Loucy (cell line): ENCODE measurements at regions not wholly inside any gene's neighbourhood (a gene's known extent, or its start where the extent isn't known, plus 50 kb on each side); places are given as distances from the start of the nearest gene placed in this dataset.

Source experiments
- H2AFZ ChIP-seq: fragments of 200-600 bp; sonication (generic); 2 replicates; pipeline ENCODE4 v1.6.0; 2016; ENCODE audit warnings: antibody characterized with exemption, mild to moderate bottlenecking, low read length, moderate library complexity
- H3F3A ChIP-seq: fragments of 200-600 bp; 2 replicates; pipeline ENCODE4 v1.6.0; 2016; ENCODE audit warnings: antibody characterized with exemption, low read depth, mild to moderate bottlenecking
- H3K27me3 ChIP-seq: fragments of 200-600 bp; sonication (generic); 2 replicates; pipeline ENCODE4 v1.6.1; 2014; ENCODE audit warnings: low read length, mild to moderate bottlenecking; ENCODE audit not compliant: insufficient read depth, poor library complexity, severe bottlenecking
- H3K36me3 ChIP-seq: fragments of 200-600 bp; sonication (generic); 2 replicates; pipeline ENCODE4 v1.6.1; 2016; ENCODE audit warnings: low read length; ENCODE audit not compliant: insufficient read depth
- H3K4me1 ChIP-seq: fragments of 200-600 bp; sonication (generic); 2 replicates; pipeline ENCODE4 v1.5.1; 2014; ENCODE audit warnings: low read length, mild to moderate bottlenecking; ENCODE audit not compliant: insufficient read depth, poor library complexity, severe bottlenecking
- H3K4me2 ChIP-seq: fragments of 200-600 bp; sonication (generic); 2 replicates; pipeline ENCODE4 v1.6.0; 2014; ENCODE audit warnings: antibody characterized with exemption, low read length, low read depth, mild to moderate bottlenecking; ENCODE audit not compliant: poor library complexity, severe bottlenecking
- H3K4me3 ChIP-seq: fragments of 200-600 bp; sonication (generic); 2 replicates; pipeline ENCODE4 v1.5.1; 2014; ENCODE audit warnings: low read length, mild to moderate bottlenecking, mixed read lengths; ENCODE audit not compliant: poor library complexity, severe bottlenecking
- H3K79me2 ChIP-seq: fragments of 200-600 bp; sonication (generic); 2 replicates; pipeline ENCODE4 v1.6.1; 2014; ENCODE audit warnings: low read length; ENCODE audit not compliant: insufficient read depth
- H3K9ac ChIP-seq: fragments of 200-600 bp; sonication (generic); 2 replicates; pipeline ENCODE4 v1.6.0; 2014; ENCODE audit warnings: mild to moderate bottlenecking, low read depth, low read length, moderate library complexity; ENCODE audit not compliant: poor library complexity, severe bottlenecking
- H3K9me2 ChIP-seq: fragments of 200-600 bp; sonication (generic); replicated peaks from 2 replicates; pipeline ENCODE4 v1.6.1; 2016; ENCODE audit warnings: low read depth, low read length, mixed read lengths
- H3K9me3 ChIP-seq: fragments of 200-600 bp; sonication (generic); 2 replicates; pipeline ENCODE4 v1.6.1; 2014; ENCODE audit warnings: mild to moderate bottlenecking, antibody characterized with exemption, low read length, low read depth; ENCODE audit not compliant: insufficient read depth
- H4K20me1 ChIP-seq: fragments of 200-600 bp; sonication (generic); 2 replicates; pipeline ENCODE4 v1.6.0; 2014; ENCODE audit warnings: antibody characterized with exemption, low read length, mild to moderate bottlenecking; ENCODE audit not compliant: insufficient read depth, poor library complexity, severe bottlenecking
- EZH2phosphoT487 ChIP-seq: fragments of 200-600 bp; IDR thresholded peaks from 2 replicates; pipeline ENCODE4 v1.6.1; 2018; ENCODE audit warnings: antibody characterized with exemption, mild to moderate bottlenecking, moderate library complexity, borderline replicate concordance
- TF ChIP-seq, protein P1 (sequence below): fragments of 200-600 bp; sonication (generic); conservative IDR thresholded peaks from 2 replicates; pipeline ENCODE4 v1.5.1; 2014; ENCODE audit warnings: mild to moderate bottlenecking, antibody characterized with exemption, low read length

DNA sequence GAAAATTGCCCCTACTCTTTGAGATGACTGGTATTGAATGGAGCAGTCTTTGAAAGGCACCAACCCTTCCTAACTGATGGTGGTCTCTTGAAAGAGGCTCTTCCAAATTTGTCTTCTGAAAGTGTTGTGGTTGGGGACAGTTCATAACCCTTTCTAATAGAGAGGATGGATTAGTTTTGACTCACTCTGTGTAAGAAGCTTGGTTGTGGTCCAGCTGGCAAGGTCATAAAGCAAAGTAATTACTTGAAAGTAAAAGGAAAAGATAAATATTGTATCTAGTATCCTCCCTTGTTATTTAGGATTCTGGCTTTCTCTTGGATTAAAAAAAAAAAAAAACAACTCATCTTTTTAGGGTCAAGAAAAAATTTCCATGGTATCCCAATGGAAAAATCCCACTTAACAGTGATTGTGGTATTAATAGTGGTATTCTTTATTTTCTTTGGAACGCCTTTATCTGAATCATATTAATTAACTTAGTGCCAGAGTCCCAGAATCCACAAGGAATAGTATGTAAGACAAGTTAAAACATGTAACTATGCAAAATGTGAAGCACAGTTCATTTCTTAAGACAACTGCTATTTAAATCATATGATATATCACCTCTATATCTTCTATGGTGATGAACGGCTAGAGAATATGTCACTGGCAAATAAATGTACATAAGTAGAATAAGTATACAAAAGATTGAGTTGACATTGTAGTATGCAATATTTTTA lies 469.3 kb upstream of the CDIN1 start:
- Histone ChIP-seq H3K79me2 (no peaks in the 10 kb centered on the region), H3K4me2 (no peak overlapping the region), H3K4me1 (no peaks in the 10 kb centered on the region), H3K9me3 (no peaks in the 10 kb centered on the region), H3K9me2 (no peaks in the 10 kb centered on the region), H3K9ac (no peak overlapping the region), H3F3A (no peaks in the 10 kb centered on the region), H3K27me3 (no peaks in the 10 kb centered on the region), H3K4me3 (no peak overlapping the region), H4K20me1 (no peaks in the 10 kb centered on the region), H3K36me3 (no peaks in the 10 kb centered on the region), H2AFZ (no peak overlapping the region)
- TF ChIP-seq, protein P1, sequence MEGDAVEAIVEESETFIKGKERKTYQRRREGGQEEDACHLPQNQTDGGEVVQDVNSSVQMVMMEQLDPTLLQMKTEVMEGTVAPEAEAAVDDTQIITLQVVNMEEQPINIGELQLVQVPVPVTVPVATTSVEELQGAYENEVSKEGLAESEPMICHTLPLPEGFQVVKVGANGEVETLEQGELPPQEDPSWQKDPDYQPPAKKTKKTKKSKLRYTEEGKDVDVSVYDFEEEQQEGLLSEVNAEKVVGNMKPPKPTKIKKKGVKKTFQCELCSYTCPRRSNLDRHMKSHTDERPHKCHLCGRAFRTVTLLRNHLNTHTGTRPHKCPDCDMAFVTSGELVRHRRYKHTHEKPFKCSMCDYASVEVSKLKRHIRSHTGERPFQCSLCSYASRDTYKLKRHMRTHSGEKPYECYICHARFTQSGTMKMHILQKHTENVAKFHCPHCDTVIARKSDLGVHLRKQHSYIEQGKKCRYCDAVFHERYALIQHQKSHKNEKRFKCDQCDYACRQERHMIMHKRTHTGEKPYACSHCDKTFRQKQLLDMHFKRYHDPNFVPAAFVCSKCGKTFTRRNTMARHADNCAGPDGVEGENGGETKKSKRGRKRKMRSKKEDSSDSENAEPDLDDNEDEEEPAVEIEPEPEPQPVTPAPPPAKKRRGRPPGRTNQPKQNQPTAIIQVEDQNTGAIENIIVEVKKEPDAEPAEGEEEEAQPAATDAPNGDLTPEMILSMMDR, result no peak
- no peak for TF ChIP-seq EZH2phosphoT487

DNA sequence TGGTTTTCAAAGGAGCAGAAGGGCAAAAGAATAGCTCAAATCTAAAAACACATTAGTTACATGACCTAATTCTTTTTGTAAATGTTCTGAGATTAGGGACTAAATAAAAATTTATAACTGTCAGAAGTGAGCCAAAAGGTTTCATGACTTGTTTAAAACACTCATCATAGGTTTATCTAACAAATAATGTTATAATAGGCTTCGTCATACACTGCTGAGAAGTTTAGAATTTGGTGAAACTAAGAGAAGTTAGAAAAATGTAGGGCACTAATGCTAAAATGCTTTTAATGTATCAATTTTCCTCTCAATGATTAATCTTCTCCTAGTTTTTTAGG lies 468.8 kb upstream of the CDIN1 start:
- H3K9ac ChIP-seq, result no peak overlapping the region
- H3K4me1 ChIP-seq, result no peaks in the 10 kb centered on the region
- H3K9me2 ChIP-seq, result no peaks in the 10 kb centered on the region
- no peaks in the 10 kb centered on the region for H3K36me3 ChIP-seq
- no peaks in the 10 kb centered on the region for H3K9me3 ChIP-seq
- H3K4me3 ChIP-seq, result no peak overlapping the region
- H3K79me2 ChIP-seq, result no peaks in the 10 kb centered on the region
- H4K20me1 ChIP-seq, result no peaks in the 10 kb centered on the region
- TF ChIP-seq, protein P1, result no peak
- TF ChIP-seq EZH2phosphoT487, result no peak
- no peaks in the 10 kb centered on the region for H3F3A ChIP-seq
- no peak overlapping the region for H2AFZ ChIP-seq
- H3K4me2 ChIP-seq, result no peak overlapping the region
- H3K27me3 ChIP-seq, result no peaks in the 10 kb centered on the region

DNA sequence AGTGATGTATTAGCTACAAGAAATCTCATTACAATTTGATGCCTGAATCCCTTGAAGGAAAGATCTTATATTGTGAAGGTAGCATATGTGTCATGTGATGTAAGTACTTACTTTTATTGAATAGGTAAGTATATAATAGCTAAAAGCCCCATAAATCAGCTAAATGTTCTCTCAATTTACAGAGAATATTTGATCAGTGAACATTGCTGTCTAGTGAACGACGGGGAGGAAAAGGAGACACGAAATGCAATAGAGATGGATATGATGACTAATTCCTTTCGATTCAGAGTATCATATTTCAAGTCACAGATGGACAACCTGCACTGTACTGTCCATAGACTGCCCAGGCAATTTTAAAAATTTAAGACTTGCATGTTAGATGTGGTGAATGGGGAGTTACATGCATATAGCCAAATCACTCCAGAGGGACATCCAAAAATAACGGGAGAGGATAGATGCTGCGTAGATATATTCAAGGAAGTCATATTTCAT lies 462.1 kb upstream of the CDIN1 start:
- Histone ChIP-seq H2AFZ (no peak overlapping the region), H3K9me2 (no peaks in the 10 kb centered on the region), H3K9ac (no peak overlapping the region), H3K36me3 (no peaks in the 10 kb centered on the region), H3K4me2 (no peak overlapping the region), H3K4me3 (no peak overlapping the region), H3K4me1 (no peaks in the 10 kb centered on the region), H3K9me3 (no peaks in the 10 kb centered on the region), H3K79me2 (no peaks in the 10 kb centered on the region), H4K20me1 (no peaks in the 10 kb centered on the region), H3K27me3 (no peaks in the 10 kb centered on the region), H3F3A (no peaks in the 10 kb centered on the region)
- TF ChIP-seq, protein P1, result no peak
- no peak for TF ChIP-seq EZH2phosphoT487
